Activated T-cell treated with anti-CD3 and anti-CD28 coated beads for 48 hours (primary cell): ENCODE measurements at regions not wholly inside any gene's neighbourhood (a gene's known extent, or its start where the extent isn't known, plus 50 kb on each side); places are given as distances from the start of the nearest gene placed in this dataset.
"Not testable (repeated sequence)": the region's sequence is repeated elsewhere in the genome, so short reads cannot be mapped to it uniquely, and the experiment has no call there.

ENCODE experiments used
- DNase-seq: peaks from one replicate; pipeline ENCODE4 v3.0.0-alpha.2; 2020; ENCODE audit warnings: low read depth

GRCh38 chr22:22810018-22810427, 77.6 kb upstream of the IGLL5 start:
- peak; percentile 51 for DNase-seq

DNA sequence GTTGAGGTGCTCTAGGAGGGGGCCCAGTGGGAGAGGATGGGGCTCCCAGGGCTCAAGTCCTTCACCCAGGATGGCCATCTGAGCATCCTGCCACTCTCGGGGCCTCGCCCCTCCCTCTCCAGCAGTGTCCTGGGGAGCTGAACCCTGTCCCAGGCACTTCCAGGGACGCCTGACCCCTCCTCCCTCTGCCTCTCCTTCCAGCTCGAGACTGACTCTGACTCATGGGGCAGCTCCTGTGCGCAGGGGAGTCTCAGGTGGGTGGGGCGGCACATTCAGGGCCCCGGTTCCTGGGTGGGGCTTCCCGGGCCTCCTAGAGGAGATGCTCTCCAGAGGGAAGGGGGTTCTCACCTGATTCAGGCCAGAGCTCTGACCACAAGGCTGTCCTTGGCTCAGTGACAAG, 77.1 kb upstream of the IGLL5 start:
- DNase-seq = no peak

- no peak for DNase-seq
Measured at GRCh38 chr22:22811016-22812009, 76.3 kb upstream of the IGLL5 start.

GRCh38 chr22:22812031-22812905, 75.3 kb upstream of the IGLL5 start:
- DNase-seq = no peak

GRCh38 chr22:22813126-22814075, 74.2 kb upstream of the IGLL5 start:
- DNase-seq = no peak

DNA sequence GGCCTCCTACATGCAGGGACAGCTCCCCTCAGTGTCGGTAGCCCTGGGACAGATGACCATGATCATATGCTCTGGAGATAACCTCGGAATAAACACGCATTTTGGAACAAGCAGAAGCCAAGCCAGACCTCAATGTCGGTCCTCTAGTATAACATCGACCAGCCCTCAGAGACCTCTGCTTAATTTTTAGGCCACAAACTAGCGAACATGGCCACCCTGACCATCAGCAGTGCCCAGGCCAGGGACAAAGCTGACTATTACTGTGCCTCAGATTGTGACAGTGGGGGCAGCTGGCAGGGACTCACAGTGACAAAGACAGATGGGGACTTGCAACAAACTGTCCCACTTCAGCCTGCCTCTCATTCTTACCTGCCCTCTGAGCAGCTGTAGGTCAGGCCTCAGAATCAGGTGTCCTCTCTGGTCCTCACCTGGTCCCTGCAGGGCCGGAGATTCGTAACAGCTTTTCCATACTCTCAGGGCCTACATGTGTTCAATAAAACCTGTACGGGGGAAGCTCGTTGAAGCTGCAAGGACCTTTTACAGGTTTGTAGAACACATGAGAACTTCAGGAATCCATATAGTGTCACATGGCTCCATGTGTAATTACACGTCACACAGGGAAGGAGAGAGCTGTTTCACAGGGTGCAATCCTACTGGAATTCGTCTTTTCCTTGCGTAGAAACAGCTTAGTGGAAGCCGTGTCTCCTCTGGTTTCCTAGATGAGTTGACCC, 72.8 kb upstream of the IGLL5 start:
- DNase-seq = no peak

- DNase-seq = no peak
Measured at GRCh38 chr22:22815397-22816170, 72.0 kb upstream of the IGLL5 start.

- DNase-seq = no peak
Measured at GRCh38 chr22:22816171-22816514, 71.5 kb upstream of the IGLL5 start.

GRCh38 chr22:22816766-22817410, 70.7 kb upstream of the IGLL5 start:
- no peak for DNase-seq

DNA sequence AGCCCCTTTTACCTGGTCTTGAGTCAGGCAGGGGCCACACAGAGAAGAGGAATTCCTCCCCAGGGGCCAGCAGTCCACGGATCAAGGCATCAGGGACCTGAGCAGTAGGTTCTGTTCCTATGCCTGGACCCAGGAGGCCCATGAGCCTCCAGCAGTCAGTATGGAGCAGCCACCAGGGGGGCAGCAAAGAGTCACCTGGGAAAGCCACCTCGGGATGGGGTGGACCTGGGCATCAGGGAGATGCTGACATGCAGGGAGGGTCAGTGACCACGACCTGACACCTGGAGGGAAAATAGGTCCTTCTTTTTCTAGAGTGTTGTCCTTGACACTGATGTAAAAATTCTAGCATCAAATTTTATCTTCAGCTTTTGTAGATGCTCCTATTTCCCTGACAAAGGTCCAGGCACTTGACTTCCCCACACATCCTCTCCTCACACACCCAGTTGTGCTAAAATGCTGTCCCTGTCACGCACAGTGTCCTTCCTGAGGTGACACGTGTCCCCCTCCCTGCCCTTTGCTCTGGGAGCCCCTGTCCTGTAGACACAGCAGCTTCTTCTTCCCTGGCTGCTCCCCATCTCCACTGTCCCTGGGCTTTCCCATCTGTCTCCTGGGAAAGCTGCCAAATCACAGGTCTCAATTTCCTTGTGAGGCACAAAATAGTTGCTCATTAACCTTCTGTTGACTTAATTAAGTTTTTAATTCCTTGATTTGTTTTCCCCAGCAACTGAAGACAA, 70.0 kb upstream of the IGLL5 start:
- DNase-seq = no peak

DNA sequence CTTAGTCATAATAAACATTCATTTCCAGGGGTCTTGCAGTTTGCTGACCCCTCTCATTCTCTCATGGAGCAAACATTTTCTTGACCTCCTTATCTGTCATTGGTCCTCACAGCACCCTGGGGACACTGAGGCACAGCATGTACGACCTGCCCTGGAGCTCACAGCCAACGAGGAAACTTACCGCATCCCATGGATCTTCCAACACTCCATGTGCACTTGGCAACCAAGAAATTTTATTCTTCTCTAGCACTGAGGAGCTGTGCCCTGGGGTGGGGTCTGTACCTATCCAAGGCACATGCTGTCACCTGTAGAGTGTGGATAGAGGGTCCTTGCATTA, 69.4 kb upstream of the IGLL5 start:
- no peak for DNase-seq

- DNase-seq = no peak
Measured at GRCh38 chr22:22818861-22819855, 68.5 kb upstream of the IGLL5 start.

GRCh38 chr22:22820076-22820475, 67.5 kb upstream of the IGLL5 start:
- DNase-seq = no peak

- DNase-seq = no peak
Measured at GRCh38 chr22:22820626-22821025, 67.0 kb upstream of the IGLL5 start.

DNA sequence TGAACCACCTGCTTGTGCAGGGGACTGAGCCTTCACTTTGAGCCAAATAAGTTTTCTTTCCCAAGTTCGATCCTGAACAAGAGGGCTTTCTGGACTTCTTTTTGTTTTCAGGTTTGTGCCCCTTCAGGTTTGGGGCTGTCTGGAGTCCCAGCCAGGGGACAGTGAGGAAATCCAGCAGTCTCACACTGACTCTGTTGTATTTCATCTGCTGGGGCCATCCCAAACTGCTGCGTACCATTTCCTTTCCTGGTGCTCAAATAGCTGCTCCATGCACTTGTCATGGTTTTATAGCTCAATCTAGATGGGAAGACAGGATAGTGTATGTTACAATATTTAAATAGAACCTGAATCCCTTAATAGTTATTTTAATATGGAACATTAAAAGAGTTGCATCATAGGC, 66.3 kb upstream of the IGLL5 start:
- DNase-seq = no peak

- DNase-seq = no peak
Measured at GRCh38 chr22:22822106-22822505, 65.5 kb upstream of the IGLL5 start.

DNA sequence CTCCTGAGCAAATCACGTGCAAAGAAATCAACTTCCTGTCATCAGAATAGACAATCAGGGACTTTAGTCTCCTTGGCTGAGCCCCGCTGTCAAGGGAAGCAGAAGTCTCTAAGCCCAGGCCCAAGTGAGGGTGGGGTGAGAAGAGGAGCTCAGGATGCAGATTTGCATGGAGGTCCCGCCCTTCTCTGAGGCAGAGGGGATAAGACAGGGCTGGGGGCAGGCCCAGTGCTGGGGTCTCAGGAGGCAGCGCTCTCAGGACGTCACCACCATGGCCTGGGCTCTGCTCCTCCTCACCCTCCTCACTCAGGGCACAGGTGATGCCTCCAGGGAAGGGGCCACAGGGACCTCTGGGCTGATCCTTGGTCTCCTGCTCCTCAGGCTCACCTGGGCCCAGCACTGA, 65.1 kb upstream of the IGLL5 start:
- DNase-seq = not testable (repeated sequence)
